Psoas muscle (tissue), 7 donors: ENCODE measurements at regions not wholly inside any gene's neighbourhood (a gene's known extent, or its start where the extent isn't known, plus 50 kb on each side); places are given as distances from the start of the nearest gene placed in this dataset.

ENCODE experiments used
- ATAC-seq, 4 donors: fragments of 200-7000 bp; cut with Tn5 transposase; one replicate each; pipeline ENCODE4 v1.9.1; 2020; ENCODE audit warnings: moderate library complexity in 3 of 4, mild to moderate bottlenecking in 2 of 4
- DNase-seq, 2 donors: peaks; one replicate each; pipeline ENCODE4 v3.0.0-alpha.2; 2020
- H3K27ac ChIP-seq: fragments of 200-600 bp; one replicate; pipeline ENCODE4 v1.8.0; 2022
- H3K27me3 ChIP-seq, 3 donors: fragments of 200-600 bp in 1 of 3; one replicate each; pipeline versions ENCODE4 v1.6.1 to v1.8.0; 2013 to 2022; ENCODE audit warnings: low read length in 2 of 3, mild to moderate bottlenecking in 2 of 3, moderate library complexity in 1 of 3; ENCODE audit not compliant: insufficient read depth in 3 of 3
- H3K36me3 ChIP-seq, 2 donors: fragments of 200-600 bp in 1 of 2; one replicate each; pipeline versions ENCODE4 v1.6.1 to v1.8.0; 2013 to 2022; ENCODE audit warnings: low read depth in 1 of 2, mild to moderate bottlenecking in 1 of 2, moderate library complexity in 1 of 2; ENCODE audit not compliant: insufficient read depth in 1 of 2
- H3K4me1 ChIP-seq: fragments of 200-600 bp; one replicate; pipeline ENCODE4 v1.8.0; 2022
- H3K4me3 ChIP-seq: fragments of 200-600 bp; one replicate; pipeline ENCODE4 v1.8.0; 2022; ENCODE audit warnings: mild to moderate bottlenecking
- H3K9me3 ChIP-seq: fragments of 200-600 bp; one replicate; pipeline ENCODE4 v1.8.0; 2022
- CTCF ChIP-seq: fragments of 200-600 bp; IDR thresholded peaks from one replicate; pipeline ENCODE4 v1.8.0; 2022; ENCODE audit warnings: antibody characterized with exemption
- WGBS, 3 donors: extraction: QIAGEN DNeasy Blood & Tissue Kit; methylation state at CpG; one replicate each; pipeline versions ENCODE4 v1.1.6 to v1.1.7; 2013; 5-methylcytosine and 5-hydroxymethylcytosine counted together
- intact Hi-C, 2 donors: fragments of 100-400 bp; cut with DNase I; formaldehyde crosslinking; loops; one replicate each; pipeline versions ENCODE4 v1.11.0 to v1.14.2; 2022
- donor health status: healthy with polysubstance abuse.
- donor health status: DM: no; HTN: no; CAD: no; lungs with moderate emphysema.
- donor health status: Bipolar disorder and iron deficiency.
- donor health status: healthy.
- donor health status: DM: yes; HTN: yes; CAD: no.
- donor health status: DM: no; HTN: no; CAD: no.
- donor health status: DM: yes; HTN: yes; CAD: no.

- intact Hi-C loops = no loop called here
- ATAC-seq (no peak), DNase-seq (no peak)
- Histone ChIP-seq H3K9me3 (no peaks in the 10 kb centered on the region), H3K36me3 (no peaks in the 10 kb centered on the region), H3K4me1 (no peaks in the 10 kb centered on the region), H3K27me3 (no peaks in the 10 kb centered on the region), H3K4me3 (no peak overlapping the region), H3K27ac (no peak overlapping the region)
- WGBS, 3 donors = 70 to 75% (median 74%) methylated on average over 1 of the region's 1 CpG
- TF ChIP-seq CTCF = no peak
Observed at GRCh38 chr2:144181001-144181400, 338.9 kb downstream of the ZEB2 start.

- no peaks in the 10 kb centered on the region for H3K4me1 ChIP-seq
- no peaks in the 10 kb centered on the region for H3K9me3 ChIP-seq
- no peaks in the 10 kb centered on the region for H3K36me3 ChIP-seq
- no peak overlapping the region for H3K4me3 ChIP-seq
- H3K27ac ChIP-seq = no peak overlapping the region
- 59 to 80% (median 69%) methylated on average over 3 of the region's 3 CpGs for WGBS, 3 donors
- no peak for ATAC-seq
- intact Hi-C loops = no loop called here
- TF ChIP-seq CTCF = no peak
- no peaks in the 10 kb centered on the region for H3K27me3 ChIP-seq
- no peak for DNase-seq
Observed at GRCh38 chr2:144180131-144180530, 339.8 kb downstream of the ZEB2 start.

GRCh38 chr2:144170179-144170578 lies 349.7 kb downstream of the ZEB2 start:
- no peaks in the 10 kb centered on the region for H3K27me3 ChIP-seq
- no peak for DNase-seq
- no peak for ATAC-seq
- TF ChIP-seq CTCF = no peak
- intact Hi-C loops = no loop called here
- no peak overlapping the region for H3K27ac ChIP-seq
- no peak overlapping the region for H3K4me3 ChIP-seq
- H3K4me1 ChIP-seq = no peaks in the 10 kb centered on the region
- no peaks in the 10 kb centered on the region for H3K36me3 ChIP-seq
- WGBS, 3 donors = 97 to 100% (median 98%) methylated on average over 1 of the region's 1 CpG
- H3K9me3 ChIP-seq = no peaks in the 10 kb centered on the region

GRCh38 chr2:144166743-144167142 lies 353.2 kb downstream of the ZEB2 start:
- DNase-seq = no peak
- Histone ChIP-seq H3K4me3 (no peak overlapping the region), H3K36me3 (no peaks in the 10 kb centered on the region), H3K9me3 (no peaks in the 10 kb centered on the region), H3K27me3 (no peaks in the 10 kb centered on the region), H3K4me1 (no peaks in the 10 kb centered on the region), H3K27ac (no peak overlapping the region)
- ATAC-seq = no peak
- intact Hi-C loops = no loop called here
- TF ChIP-seq CTCF = no peak

- Histone ChIP-seq H3K4me1 (no peaks in the 10 kb centered on the region), H3K27me3 (no peaks in the 10 kb centered on the region), H3K36me3 (no peaks in the 10 kb centered on the region), H3K4me3 (no peak overlapping the region), H3K27ac (no peak overlapping the region), H3K9me3 (no peaks in the 10 kb centered on the region)
- intact Hi-C loops = no loop called here
- 90 to 100% (median 93%) methylated on average over 1 of the region's 1 CpG for WGBS, 3 donors
- no peak for TF ChIP-seq CTCF
- no peak for DNase-seq
- no peak for ATAC-seq
Observed at GRCh38 chr2:144165599-144166250, 354.2 kb downstream of the ZEB2 start.
